ENCODE measurements at regions not wholly inside any gene's neighbourhood (a gene's known extent, or its start where the extent isn't known, plus 50 kb on each side); places are given as distances from the start of the nearest gene placed in this dataset.

DNA sequence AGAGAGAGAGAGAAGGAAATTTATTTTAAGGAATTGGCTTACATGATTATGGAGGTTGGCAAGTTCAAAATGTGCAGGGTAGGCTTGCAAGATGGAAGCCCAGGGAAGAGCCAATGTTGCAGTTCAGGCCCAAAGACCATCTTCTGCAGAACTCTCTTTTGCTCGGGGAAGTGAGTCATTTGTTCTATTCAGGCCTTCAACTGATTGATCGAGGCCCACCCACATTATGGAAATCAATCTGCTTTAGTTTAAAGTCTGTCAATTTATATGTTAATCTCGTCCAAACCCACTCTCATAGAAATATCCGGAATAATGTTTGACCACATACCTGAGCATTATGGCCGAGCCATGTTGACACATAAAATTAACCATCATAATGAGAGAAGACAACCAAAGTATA lies 113.3 kb upstream of the CXCL12 start:
- TF ChIP-seq, protein P1, sequence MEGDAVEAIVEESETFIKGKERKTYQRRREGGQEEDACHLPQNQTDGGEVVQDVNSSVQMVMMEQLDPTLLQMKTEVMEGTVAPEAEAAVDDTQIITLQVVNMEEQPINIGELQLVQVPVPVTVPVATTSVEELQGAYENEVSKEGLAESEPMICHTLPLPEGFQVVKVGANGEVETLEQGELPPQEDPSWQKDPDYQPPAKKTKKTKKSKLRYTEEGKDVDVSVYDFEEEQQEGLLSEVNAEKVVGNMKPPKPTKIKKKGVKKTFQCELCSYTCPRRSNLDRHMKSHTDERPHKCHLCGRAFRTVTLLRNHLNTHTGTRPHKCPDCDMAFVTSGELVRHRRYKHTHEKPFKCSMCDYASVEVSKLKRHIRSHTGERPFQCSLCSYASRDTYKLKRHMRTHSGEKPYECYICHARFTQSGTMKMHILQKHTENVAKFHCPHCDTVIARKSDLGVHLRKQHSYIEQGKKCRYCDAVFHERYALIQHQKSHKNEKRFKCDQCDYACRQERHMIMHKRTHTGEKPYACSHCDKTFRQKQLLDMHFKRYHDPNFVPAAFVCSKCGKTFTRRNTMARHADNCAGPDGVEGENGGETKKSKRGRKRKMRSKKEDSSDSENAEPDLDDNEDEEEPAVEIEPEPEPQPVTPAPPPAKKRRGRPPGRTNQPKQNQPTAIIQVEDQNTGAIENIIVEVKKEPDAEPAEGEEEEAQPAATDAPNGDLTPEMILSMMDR (IDR thresholded peaks at IDR 0.05) = no peak
- no peak for TF ChIP-seq EZH2 (IDR thresholded peaks at IDR 0.05)
